ENCODE measurements at regions not wholly inside any gene's neighbourhood (a gene's known extent, or its start where the extent isn't known, plus 50 kb on each side); places are given as distances from the start of the nearest gene placed in this dataset.
"Not testable (repeated sequence)": the region's sequence is repeated elsewhere in the genome, so short reads cannot be mapped to it uniquely, and the experiment has no call there.

DNA sequence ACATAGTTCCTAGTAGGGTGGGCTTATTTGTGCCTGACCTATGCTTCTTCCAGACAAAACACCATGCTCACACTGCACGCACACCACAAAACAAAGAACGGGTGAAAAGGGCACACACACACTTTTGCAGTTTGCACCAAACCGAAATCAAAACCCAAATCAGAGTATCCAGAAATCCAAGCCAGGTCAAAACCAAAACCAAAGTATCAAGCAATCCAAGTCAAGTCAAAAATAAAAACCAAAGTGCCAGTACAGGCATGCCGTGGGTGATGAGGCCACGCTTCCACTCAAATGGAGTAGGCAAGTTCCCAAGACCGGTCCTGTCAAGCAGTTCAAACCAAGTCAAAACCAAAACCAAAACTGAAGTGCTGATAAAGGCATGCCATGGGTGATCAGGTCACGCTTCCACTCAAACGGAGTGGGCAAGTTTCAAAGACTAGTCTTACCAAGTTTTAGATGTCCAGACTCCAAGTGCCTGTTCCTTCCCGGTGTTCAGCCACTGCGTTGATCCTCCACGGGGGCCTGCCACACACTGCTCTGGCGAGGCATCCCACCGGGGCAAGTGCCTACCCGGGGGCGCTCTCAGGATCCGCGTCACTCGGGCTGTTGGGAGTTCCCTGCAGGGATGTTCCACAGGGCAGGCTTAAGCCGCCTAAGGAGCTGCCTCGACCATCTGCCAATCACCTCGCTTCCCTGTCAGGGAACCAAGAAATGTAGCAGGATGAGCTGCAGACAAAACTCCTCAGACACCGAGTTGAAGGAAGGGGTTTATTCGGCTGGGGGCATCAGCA lies 184.5 kb upstream of the SGO1 start:
- TF ChIP-seq, protein P1, sequence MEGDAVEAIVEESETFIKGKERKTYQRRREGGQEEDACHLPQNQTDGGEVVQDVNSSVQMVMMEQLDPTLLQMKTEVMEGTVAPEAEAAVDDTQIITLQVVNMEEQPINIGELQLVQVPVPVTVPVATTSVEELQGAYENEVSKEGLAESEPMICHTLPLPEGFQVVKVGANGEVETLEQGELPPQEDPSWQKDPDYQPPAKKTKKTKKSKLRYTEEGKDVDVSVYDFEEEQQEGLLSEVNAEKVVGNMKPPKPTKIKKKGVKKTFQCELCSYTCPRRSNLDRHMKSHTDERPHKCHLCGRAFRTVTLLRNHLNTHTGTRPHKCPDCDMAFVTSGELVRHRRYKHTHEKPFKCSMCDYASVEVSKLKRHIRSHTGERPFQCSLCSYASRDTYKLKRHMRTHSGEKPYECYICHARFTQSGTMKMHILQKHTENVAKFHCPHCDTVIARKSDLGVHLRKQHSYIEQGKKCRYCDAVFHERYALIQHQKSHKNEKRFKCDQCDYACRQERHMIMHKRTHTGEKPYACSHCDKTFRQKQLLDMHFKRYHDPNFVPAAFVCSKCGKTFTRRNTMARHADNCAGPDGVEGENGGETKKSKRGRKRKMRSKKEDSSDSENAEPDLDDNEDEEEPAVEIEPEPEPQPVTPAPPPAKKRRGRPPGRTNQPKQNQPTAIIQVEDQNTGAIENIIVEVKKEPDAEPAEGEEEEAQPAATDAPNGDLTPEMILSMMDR (IDR thresholded peaks at IDR 0.05) = not testable (repeated sequence)
- TF ChIP-seq POLR2A (IDR thresholded peaks at IDR 0.05) = not testable (repeated sequence)
